ENCODE measurements at regions not wholly inside any gene's neighbourhood (a gene's known extent, or its start where the extent isn't known, plus 50 kb on each side); places are given as distances from the start of the nearest gene placed in this dataset.

DNA sequence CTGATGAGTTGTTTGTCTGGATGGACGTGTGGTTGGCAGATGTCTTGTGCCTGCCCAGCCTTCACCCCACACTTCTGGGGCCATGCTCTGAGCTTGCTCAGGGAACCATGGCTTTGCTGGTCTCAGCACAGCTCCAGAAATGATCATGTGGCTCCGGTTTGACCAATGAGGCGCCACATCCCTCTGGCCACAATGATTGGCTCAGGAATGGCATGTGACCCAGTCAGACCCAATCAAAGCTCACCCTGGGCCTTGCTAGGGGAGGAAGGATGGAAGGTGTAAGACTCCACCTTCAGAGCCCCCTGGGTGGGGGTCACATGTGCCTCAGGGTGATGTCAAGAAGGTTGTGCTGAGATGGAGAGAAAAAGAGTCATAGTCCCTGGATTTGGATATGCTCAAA, 281.6 kb upstream of the SULF2 start:
- H3K4me1 ChIP-seq (ENCODE audit: insufficient read depth, low read length): no peaks in the 10 kb centered on the region
- no peak overlapping the region for H3K27ac ChIP-seq (ENCODE audit: low read depth, low read length)
- Mint-ChIP-seq H3K27ac (no peak overlapping the region), H3K9me3 (peaks cover 0 to 2% (median 0%) of the 10 kb centered on the region in 5 donors), H3K4me1 (no peaks in the 10 kb centered on the region), H3K27me3 (peaks cover 0 to 11% of the 10 kb centered on the region in 2 donors), H3K4me3 (no peak overlapping the region), H3K36me3 (no peaks in the 10 kb centered on the region)
- no peak for DNase-seq
- H3K4me3 ChIP-seq (ENCODE audit: low read length): no peak overlapping the region
- POLR2A ChIA-PET: no interaction called here
- no peaks in the 10 kb centered on the region for H3K27me3 ChIP-seq (ENCODE audit: insufficient read depth, low read length, poor library complexity, severe bottlenecking)
- no peaks in the 10 kb centered on the region for H3K9me3 ChIP-seq (ENCODE audit: low read length)
- CTCF ChIA-PET: no interaction called here
- no peaks in the 10 kb centered on the region for H3K36me3 ChIP-seq (ENCODE audit: insufficient read depth, low read length)

DNA sequence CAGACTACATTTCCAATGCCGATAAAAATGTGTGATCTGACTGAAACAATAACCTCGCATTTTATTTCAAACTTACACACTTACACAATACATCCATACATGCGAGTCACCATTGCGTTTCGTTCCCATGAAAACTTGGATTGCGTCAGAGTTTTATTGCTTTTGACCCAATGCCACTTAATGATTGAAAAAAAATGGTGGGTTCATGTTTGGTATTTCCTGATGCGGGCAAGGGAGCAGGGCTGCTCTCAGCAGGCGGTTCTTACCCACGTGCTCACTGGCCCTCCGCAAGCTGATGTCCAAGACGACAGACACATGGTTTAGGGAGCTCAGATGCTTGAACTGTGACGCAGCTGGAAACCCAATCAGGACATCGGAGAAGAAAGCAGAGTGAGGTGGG, 281.0 kb upstream of the SULF2 start:
- Mint-ChIP-seq H3K4me1 (no peaks in the 10 kb centered on the region), H3K4me3 (no peak overlapping the region), H3K27me3 (peaks cover 0 to 8% of the 10 kb centered on the region in 2 donors), H3K27ac (no peak overlapping the region), H3K36me3 (no peaks in the 10 kb centered on the region), H3K9me3 (peaks cover 0 to 2% (median 0%) of the 10 kb centered on the region in 5 donors)
- H3K27ac ChIP-seq (ENCODE audit: low read depth, low read length): no peak overlapping the region
- H3K27me3 ChIP-seq (ENCODE audit: insufficient read depth, low read length, poor library complexity, severe bottlenecking): no peaks in the 10 kb centered on the region
- ChIA-PET CTCF (no interaction called here), POLR2A (no interaction called here)
- DNase-seq: no peak
- H3K4me3 ChIP-seq (ENCODE audit: low read length): no peak overlapping the region
- no peaks in the 10 kb centered on the region for H3K9me3 ChIP-seq (ENCODE audit: low read length)
- no peaks in the 10 kb centered on the region for H3K36me3 ChIP-seq (ENCODE audit: insufficient read depth, low read length)
- H3K4me1 ChIP-seq (ENCODE audit: insufficient read depth, low read length): no peaks in the 10 kb centered on the region

- DNase-seq: no peak
- no peaks in the 10 kb centered on the region for H3K36me3 ChIP-seq (ENCODE audit: insufficient read depth, low read length)
- CTCF ChIA-PET: no interaction called here
- Mint-ChIP-seq H3K36me3 (no peaks in the 10 kb centered on the region), H3K9me3 (peaks cover 0 to 2% (median 0%) of the 10 kb centered on the region in 5 donors), H3K27me3 (peaks cover 0 to 7% of the 10 kb centered on the region in 2 donors), H3K4me1 (no peaks in the 10 kb centered on the region), H3K27ac (no peak overlapping the region), H3K4me3 (no peak overlapping the region)
- no peaks in the 10 kb centered on the region for H3K4me1 ChIP-seq (ENCODE audit: insufficient read depth, low read length)
- POLR2A ChIA-PET: no interaction called here
- no peak overlapping the region for H3K4me3 ChIP-seq (ENCODE audit: low read length)
- H3K27me3 ChIP-seq (ENCODE audit: insufficient read depth, low read length, poor library complexity, severe bottlenecking): no peaks in the 10 kb centered on the region
- H3K27ac ChIP-seq (ENCODE audit: low read depth, low read length): no peak overlapping the region
- H3K9me3 ChIP-seq (ENCODE audit: low read length): no peaks in the 10 kb centered on the region
Measured at GRCh38 chr20:48065833-48066232, 280.6 kb upstream of the SULF2 start.

- peaks cover 0 to 2% (median 0%) of the 10 kb centered on the region in 5 donors for H3K9me3 Mint-ChIP-seq
- Histone ChIP-seq H3K27ac (ENCODE audit: low read depth, low read length) (no peak overlapping the region), H3K4me1 (ENCODE audit: insufficient read depth, low read length) (no peaks in the 10 kb centered on the region), H3K9me3 (ENCODE audit: low read length) (no peaks in the 10 kb centered on the region), H3K36me3 (ENCODE audit: insufficient read depth, low read length) (no peaks in the 10 kb centered on the region), H3K27me3 (ENCODE audit: insufficient read depth, low read length, poor library complexity, severe bottlenecking) (no peaks in the 10 kb centered on the region), H3K4me3 (ENCODE audit: low read length) (no peak overlapping the region)
- no peak for DNase-seq
- no peak overlapping the region for H3K4me3 Mint-ChIP-seq
- H3K27ac Mint-ChIP-seq: no peak overlapping the region
- peaks cover 0 to 7% of the 10 kb centered on the region in 2 donors for H3K27me3 Mint-ChIP-seq
- ChIA-PET CTCF (no interaction called here), POLR2A (no interaction called here)
- H3K4me1 Mint-ChIP-seq: no peaks in the 10 kb centered on the region
- no peaks in the 10 kb centered on the region for H3K36me3 Mint-ChIP-seq
Measured at GRCh38 chr20:48064929-48065328, 279.6 kb upstream of the SULF2 start.

DNA sequence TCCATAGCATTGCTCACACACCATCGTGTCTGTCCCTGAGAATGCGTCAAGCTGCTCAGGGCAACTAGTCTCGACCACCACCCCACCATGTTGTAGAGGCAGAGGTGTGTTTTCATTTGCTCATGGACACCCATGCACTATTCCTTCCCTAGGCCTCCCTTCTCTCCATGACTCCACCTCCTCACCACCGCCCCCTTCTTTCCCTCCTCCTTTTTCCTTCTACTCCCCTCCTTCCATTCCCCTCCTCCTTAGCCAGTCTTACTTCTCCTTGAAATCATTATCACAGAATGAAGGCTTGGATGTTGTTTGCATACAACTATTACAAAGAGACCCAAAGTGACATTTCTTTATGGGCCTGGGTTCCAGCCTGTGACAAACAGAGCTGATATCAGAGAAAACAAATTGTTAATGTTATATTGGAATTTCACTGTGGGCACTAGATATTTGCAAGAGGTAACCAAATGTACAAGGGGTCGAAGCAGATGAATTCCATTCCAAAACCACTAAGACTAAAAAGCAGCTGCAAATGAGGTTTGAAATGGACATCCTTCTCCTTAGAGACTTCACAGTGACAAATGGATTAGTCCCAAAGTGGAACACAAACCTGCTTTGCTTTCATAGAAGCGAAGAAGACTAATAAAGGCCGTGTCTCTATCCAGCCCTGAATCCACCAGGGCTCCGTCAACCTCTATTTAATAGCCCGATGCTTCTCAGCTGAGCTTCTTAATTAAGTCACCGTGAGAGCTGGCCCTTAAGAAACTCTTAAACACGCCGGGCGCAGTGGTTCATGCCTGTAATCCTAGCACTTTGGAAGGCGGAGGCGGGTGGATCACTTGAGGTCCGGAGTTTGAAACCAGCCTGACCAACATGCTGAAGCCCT, 275.8 kb upstream of the SULF2 start:
- DNase-seq: no peak
- Histone ChIP-seq H3K27ac (ENCODE audit: low read depth, low read length) (no peak overlapping the region), H3K36me3 (ENCODE audit: insufficient read depth, low read length) (no peaks in the 10 kb centered on the region), H3K4me1 (ENCODE audit: insufficient read depth, low read length) (no peaks in the 10 kb centered on the region), H3K4me3 (ENCODE audit: low read length) (no peak overlapping the region), H3K9me3 (ENCODE audit: low read length) (no peaks in the 10 kb centered on the region), H3K27me3 (ENCODE audit: insufficient read depth, low read length, poor library complexity, severe bottlenecking) (no peaks in the 10 kb centered on the region)
- H3K36me3 Mint-ChIP-seq: no peaks in the 10 kb centered on the region
- peaks cover 0 to 3% of the 10 kb centered on the region in 2 donors for H3K27me3 Mint-ChIP-seq
- H3K9me3 Mint-ChIP-seq: peaks cover 0 to 2% (median 0%) of the 10 kb centered on the region in 5 donors
- no peak overlapping the region for H3K27ac Mint-ChIP-seq
- H3K4me3 Mint-ChIP-seq: no peak overlapping the region
- ChIA-PET CTCF (no interaction called here), POLR2A (no interaction called here)
- no peaks in the 10 kb centered on the region for H3K4me1 Mint-ChIP-seq

GRCh38 chr20:48058611-48059559, 273.6 kb upstream of the SULF2 start:
- Mint-ChIP-seq H3K4me1 (no peaks in the 10 kb centered on the region), H3K27ac (no peak overlapping the region), H3K9me3 (peaks cover 0 to 2% (median 0%) of the 10 kb centered on the region in 5 donors), H3K4me3 (no peak overlapping the region), H3K36me3 (no peaks in the 10 kb centered on the region), H3K27me3 (peaks cover 6 to 8% of the 10 kb centered on the region in 2 donors)
- CTCF ChIA-PET: no interaction called here
- Histone ChIP-seq H3K27ac (ENCODE audit: low read depth, low read length) (no peak overlapping the region), H3K36me3 (ENCODE audit: insufficient read depth, low read length) (no peaks in the 10 kb centered on the region), H3K27me3 (ENCODE audit: insufficient read depth, low read length, poor library complexity, severe bottlenecking) (no peaks in the 10 kb centered on the region), H3K9me3 (ENCODE audit: low read length) (no peaks in the 10 kb centered on the region), H3K4me1 (ENCODE audit: insufficient read depth, low read length) (no peaks in the 10 kb centered on the region), H3K4me3 (ENCODE audit: low read length) (no peak overlapping the region)
- POLR2A ChIA-PET: no interaction called here
- DNase-seq: no peak

DNA sequence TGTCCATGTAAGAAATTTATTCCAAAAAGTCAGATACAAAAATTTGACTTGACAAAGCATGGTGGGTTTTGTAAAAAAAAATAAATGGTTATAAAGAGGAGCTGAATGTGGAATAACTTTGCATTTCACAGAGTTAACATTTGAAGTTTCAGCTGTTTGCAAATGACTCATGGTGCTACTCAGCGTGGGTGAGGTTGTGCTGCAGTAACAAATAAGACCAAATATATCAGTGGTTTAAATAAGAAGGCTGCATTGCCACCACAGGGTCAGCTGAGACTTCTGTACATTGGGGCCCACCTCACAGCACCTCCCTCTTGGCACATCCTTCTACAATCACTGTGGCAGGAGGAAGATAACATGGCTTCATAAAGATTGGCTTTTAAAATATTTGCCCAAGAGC, 272.5 kb upstream of the SULF2 start:
- no peak overlapping the region for H3K27ac Mint-ChIP-seq
- H3K36me3 Mint-ChIP-seq: no peaks in the 10 kb centered on the region
- ChIA-PET POLR2A (no interaction called here), CTCF (no interaction called here)
- H3K4me1 Mint-ChIP-seq: no peaks in the 10 kb centered on the region
- peaks cover 0 to 3% (median 0%) of the 10 kb centered on the region in 5 donors for H3K9me3 Mint-ChIP-seq
- H3K4me1 ChIP-seq (ENCODE audit: insufficient read depth, low read length): no peaks in the 10 kb centered on the region
- H3K36me3 ChIP-seq (ENCODE audit: insufficient read depth, low read length): no peaks in the 10 kb centered on the region
- H3K27ac ChIP-seq (ENCODE audit: low read depth, low read length): no peak overlapping the region
- no peak overlapping the region for H3K4me3 Mint-ChIP-seq
- no peak for DNase-seq
- H3K4me3 ChIP-seq (ENCODE audit: low read length): no peak overlapping the region
- no peaks in the 10 kb centered on the region for H3K9me3 ChIP-seq (ENCODE audit: low read length)
- H3K27me3 Mint-ChIP-seq: peaks cover 12 to 14% of the 10 kb centered on the region in 2 donors
- H3K27me3 ChIP-seq (ENCODE audit: insufficient read depth, low read length, poor library complexity, severe bottlenecking): no peaks in the 10 kb centered on the region

DNA sequence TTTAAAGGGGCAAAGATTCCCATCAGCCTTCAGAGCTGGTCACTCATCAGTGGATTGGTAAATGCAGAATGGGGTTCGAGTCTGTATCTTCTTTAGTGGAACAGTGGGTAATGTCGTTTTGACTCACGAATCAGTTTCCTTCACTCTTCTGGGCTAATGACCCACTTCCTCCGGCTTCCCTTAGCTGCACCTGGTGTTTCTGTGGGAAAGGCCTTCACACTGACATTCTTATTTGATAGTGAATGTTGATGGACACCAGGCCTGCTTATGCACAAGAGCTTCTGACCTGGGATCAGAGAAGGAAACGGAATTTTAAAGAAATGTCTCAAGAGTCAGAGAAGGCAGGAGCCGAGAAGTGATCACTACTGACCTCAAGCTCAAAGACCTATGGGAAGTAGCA, 272.0 kb upstream of the SULF2 start:
- no peaks in the 10 kb centered on the region for H3K4me1 Mint-ChIP-seq
- H3K4me1 ChIP-seq (ENCODE audit: insufficient read depth, low read length): no peaks in the 10 kb centered on the region
- H3K27ac ChIP-seq (ENCODE audit: low read depth, low read length): no peak overlapping the region
- no peaks in the 10 kb centered on the region for H3K36me3 Mint-ChIP-seq
- no peak overlapping the region for H3K4me3 ChIP-seq (ENCODE audit: low read length)
- H3K4me3 Mint-ChIP-seq: no peak overlapping the region
- ChIA-PET CTCF (no interaction called here), POLR2A (no interaction called here)
- H3K9me3 Mint-ChIP-seq: peaks cover 0 to 3% (median 0%) of the 10 kb centered on the region in 5 donors
- peaks cover 12 to 15% of the 10 kb centered on the region in 2 donors for H3K27me3 Mint-ChIP-seq
- no peak for DNase-seq
- no peaks in the 10 kb centered on the region for H3K9me3 ChIP-seq (ENCODE audit: low read length)
- no peaks in the 10 kb centered on the region for H3K36me3 ChIP-seq (ENCODE audit: insufficient read depth, low read length)
- H3K27ac Mint-ChIP-seq: no peak overlapping the region
- H3K27me3 ChIP-seq (ENCODE audit: insufficient read depth, low read length, poor library complexity, severe bottlenecking): no peaks in the 10 kb centered on the region
